ENCODE measurements at regions not wholly inside any gene's neighbourhood (a gene's known extent, or its start where the extent isn't known, plus 50 kb on each side); places are given as distances from the start of the nearest gene placed in this dataset.
"Not testable (repeated sequence)": the region's sequence is repeated elsewhere in the genome, so short reads cannot be mapped to it uniquely, and the experiment has no call there.

DNA sequence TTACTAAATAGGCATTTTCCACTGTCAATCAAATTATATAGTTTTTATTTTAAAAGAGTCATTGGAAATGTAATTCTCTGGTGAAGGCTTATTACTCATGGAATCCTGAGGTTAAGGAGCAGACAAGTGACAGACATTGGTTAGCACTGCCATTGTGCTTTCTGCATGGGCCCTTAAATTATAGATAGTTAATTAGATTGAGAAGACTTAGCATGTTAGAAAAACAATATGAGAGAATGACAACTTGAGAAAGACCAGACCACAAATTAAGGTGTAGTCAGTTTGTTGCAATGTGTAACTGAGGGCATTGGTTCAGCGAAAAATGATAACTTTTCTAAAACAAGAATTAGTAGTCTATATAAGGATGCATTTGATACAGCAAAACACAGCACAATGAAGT, 195.5 kb downstream of the SLITRK6 start:
- peak; percentile 3 for DNase-seq (ENCODE audit: low spot score)

GRCh38 chr13:85601526-85601925, 197.7 kb downstream of the SLITRK6 start:
- no peak for DNase-seq (ENCODE audit: low spot score)

GRCh38 chr13:85597790-85598500, 201.3 kb downstream of the SLITRK6 start:
- DNase-seq (ENCODE audit: low spot score) = no peak

- no peak for DNase-seq (ENCODE audit: low spot score)
These were observed 207.0 kb downstream of the SLITRK6 start for GRCh38 chr13:85592211-85592610.

DNA sequence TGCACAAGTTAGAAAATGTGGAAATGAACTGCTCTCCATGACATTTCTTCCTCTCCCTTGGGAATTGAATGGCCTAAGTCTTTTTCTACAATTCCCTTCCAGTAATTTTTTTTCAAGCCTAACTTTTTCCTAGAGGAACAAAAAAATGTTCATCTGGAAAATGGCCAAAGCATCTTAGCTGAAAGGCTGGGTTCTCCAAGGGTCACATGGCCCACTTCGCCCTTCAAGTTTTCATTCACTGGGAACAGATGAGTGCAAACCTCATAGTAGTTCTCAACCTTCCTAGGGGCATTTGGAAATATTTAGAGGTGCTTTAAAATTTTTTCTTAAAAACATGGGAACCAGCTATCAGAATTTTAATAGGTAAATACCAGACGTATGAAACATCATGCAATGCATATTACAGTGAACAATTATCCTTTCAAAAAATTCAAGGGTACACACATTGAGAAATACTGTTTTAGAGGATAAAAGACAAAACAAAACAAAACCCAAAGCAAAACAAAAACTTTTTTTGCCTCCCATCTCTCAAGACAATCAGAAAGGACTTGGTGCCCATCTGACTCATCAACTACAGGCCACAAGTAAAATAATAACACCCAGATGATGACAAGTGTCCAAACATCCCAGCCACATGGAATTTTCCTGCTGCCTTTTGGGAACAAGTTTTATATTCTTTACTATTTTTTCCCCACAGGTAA, 208.8 kb downstream of the SLITRK6 start:
- no peak for DNase-seq (ENCODE audit: low spot score)

- no peak for DNase-seq (ENCODE audit: low spot score)
These were observed 210.2 kb downstream of the SLITRK6 start for GRCh38 chr13:85589021-85589420.

- DNase-seq (ENCODE audit: low spot score) = no peak
These were observed 210.9 kb downstream of the SLITRK6 start for GRCh38 chr13:85588359-85588758.

GRCh38 chr13:85586856-85587255, 212.4 kb downstream of the SLITRK6 start:
- no peak for DNase-seq (ENCODE audit: low spot score)

GRCh38 chr13:85586422-85586831, 212.8 kb downstream of the SLITRK6 start:
- DNase-seq (ENCODE audit: low spot score) = no peak

DNA sequence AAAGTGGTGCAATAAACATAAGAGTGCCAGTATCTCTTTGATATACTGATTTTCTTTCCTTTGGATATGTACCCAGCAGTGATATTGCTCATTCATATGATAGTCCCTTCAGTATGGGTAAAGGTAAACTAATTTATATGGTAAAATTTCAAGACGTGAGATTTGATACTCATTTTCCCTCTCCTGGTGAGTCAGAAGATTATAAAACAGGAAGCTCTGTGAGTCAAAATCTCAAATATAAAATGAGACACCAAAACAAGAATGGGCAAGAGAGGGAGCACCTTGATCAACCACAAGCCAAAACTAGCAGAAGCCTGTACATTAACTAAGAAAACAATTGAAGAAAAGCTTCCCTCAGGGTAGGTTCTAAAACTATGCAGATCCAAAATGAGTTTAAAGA, 216.3 kb downstream of the SLITRK6 start:
- DNase-seq (ENCODE audit: low spot score) = no peak

GRCh38 chr13:85575110-85575509, 224.1 kb downstream of the SLITRK6 start:
- DNase-seq (ENCODE audit: low spot score) = no peak

DNA sequence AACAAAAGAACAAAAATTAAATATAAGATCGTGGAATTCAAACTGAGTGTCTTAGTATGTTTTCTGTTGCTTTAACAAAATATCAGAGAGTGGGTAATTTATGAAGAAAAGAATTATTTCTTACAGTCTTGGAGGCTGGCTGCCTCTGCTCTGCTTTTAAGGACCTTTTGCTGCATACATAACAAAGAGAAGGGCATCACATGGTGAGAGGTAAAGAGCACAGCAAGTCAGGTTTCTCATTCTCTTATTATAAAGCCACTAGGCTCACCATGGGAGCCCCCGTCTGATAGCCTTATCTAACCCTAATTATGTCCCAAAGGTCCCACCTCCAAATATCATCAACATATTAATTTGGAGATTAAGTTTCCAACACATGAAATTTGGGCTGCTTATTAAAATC, 231.3 kb downstream of the SLITRK6 start:
- DNase-seq (ENCODE audit: low spot score) = no peak

DNA sequence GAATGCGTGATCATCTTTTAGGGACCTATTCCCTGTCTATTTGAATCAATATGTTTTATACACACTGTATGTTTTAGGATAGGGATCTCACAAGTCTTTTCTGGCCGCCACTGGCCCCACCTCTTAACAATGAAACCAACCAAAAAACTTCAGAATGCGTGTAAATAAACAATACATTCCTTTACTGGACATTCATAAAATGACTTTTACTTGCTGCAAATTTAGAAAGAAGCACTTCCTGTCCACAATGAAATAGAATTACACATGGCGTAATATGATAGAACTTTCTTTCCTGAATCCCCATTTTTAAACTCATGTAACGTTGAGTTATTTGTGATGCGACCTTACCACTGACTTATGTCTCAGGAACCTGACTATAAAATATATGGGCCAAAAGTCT, 233.6 kb downstream of the SLITRK6 start:
- no peak for DNase-seq (ENCODE audit: low spot score)

DNA sequence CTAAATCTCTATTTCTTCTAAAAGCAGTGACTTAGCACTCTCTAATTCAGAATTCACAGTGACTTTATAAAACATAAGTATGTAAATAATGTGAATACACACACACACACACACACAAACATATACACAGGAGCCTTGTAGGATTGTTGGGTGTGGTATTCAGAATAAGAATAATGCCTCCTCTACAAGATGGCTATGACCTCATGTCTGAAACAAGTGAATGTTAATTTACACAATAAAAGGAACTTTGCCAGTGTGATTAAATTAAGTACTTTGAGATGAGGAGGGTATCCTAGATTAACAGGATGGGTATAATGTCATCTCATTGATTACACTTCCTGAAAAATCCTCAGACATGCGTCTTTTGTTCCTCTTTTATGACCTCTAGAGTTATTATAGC, 234.6 kb downstream of the SLITRK6 start:
- no peak for DNase-seq (ENCODE audit: low spot score)

- DNase-seq (ENCODE audit: low spot score) = no peak
These were observed 236.9 kb downstream of the SLITRK6 start for GRCh38 chr13:85562282-85562681.

GRCh38 chr13:85557691-85558467, 241.3 kb downstream of the SLITRK6 start:
- peak; percentile 5 for DNase-seq (ENCODE audit: low spot score)

DNA sequence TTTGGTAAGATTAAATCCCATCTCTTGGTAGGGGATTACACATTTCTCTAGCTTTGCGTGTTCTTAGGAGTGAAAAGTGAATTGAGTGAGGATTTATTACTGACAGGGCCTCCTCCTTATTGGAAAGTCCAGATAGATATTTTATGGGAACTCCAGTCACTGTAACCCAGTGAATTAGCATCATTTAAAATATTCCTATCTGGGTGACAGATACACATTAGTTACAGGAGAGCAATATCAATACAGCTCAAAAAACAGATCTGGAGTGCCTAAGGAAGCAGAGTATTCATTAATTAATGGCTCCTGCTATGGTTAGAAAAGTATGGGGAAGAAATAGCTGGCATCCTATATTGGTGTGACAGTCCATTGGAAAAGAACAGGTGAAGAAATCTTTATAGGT, 248.2 kb downstream of the SLITRK6 start:
- no peak for DNase-seq (ENCODE audit: low spot score)

DNA sequence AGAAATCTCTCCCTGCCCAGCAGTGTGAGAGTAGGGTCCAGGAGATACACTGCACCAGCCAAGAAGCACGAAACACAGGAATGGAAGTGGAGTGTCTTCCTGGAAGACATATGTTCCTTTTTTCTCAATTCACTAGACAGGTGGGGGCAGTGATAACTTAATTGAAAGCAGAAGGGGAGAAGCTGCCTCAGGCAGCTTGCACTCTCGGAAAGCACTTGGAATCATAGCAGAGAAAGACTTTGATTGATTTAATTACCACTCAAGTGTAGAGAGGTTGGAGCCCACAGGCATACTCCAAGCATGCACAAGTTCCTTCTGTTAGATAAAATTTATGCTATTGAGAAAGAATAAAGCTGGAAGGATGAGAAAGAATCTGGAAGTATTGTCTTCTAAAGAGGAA, 249.4 kb downstream of the SLITRK6 start:
- peak; percentile 22 for DNase-seq (ENCODE audit: low spot score)

DNA sequence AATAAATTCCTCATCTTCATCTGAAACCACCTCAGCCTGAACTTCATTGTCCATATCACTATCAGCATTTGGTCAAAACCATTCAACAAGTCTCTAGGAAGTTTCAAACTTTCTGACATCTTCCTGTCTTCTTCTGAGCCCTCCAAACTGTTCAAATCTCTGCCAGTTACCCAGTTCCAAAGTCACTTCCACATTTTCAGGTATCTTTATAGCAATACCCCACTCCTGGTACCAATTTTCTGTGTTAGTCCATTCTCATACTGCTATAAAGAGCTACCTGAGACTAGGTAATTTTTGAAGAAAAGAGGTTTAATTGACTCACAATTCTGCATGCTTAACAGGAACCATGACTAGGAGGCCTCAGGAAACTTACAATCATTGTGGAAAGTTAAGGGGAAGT, 250.4 kb downstream of the SLITRK6 start:
- DNase-seq (ENCODE audit: low spot score) = not testable (repeated sequence)

DNA sequence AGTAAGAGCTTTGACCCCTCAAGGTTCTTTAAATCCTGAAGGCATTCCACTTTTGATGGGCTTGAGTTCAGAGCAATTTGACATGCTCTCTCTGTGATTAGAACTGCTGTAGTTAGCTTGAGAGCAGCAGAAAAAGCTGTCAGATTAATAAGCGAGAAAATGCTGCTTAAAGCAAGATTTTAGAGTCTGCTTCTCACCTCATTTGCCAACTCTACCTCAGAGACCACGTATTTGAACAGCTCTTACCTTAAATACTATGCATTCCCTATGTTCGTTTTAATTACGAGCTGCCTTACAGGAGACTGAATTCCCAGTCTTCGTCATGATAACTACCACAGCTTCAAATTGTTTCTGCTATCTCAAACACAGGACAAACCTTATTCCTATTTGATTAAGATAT, 253.4 kb downstream of the SLITRK6 start:
- no peak for DNase-seq (ENCODE audit: low spot score)

DNA sequence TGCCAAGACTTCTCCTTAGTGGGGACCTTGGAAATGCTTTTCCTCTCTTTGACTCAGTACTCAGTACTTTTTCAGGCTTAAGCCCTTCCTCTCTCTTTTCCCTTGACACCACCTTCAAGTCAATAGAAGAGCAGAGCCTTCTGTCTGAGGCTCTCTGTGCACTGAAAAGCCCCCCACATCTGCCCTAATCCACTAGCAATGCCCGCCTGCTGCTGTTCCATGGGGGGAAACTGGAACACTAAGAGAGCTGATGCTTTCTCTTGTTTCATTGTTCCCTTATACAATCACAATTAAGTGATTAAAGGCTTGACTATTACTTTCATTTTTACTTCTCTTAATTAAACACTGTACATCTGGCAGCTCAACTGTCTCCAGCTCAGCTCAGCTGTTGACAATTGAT, 254.5 kb downstream of the SLITRK6 start:
- no peak for DNase-seq (ENCODE audit: low spot score)

- DNase-seq (ENCODE audit: low spot score) = no peak
These were observed 256.1 kb downstream of the SLITRK6 start for GRCh38 chr13:85543144-85543543.

GRCh38 chr13:85541476-85541875, 257.7 kb downstream of the SLITRK6 start:
- no peak for DNase-seq (ENCODE audit: low spot score)
